ELR (cell line): ENCODE measurements at regions not wholly inside any gene's neighbourhood (a gene's known extent, or its start where the extent isn't known, plus 50 kb on each side); places are given as distances from the start of the nearest gene placed in this dataset.

Experiments used
- DNase-seq: peaks from one replicate; pipeline ENCODE4 v3.0.0-alpha.2; 2015; ENCODE audit warnings: low read depth

DNA sequence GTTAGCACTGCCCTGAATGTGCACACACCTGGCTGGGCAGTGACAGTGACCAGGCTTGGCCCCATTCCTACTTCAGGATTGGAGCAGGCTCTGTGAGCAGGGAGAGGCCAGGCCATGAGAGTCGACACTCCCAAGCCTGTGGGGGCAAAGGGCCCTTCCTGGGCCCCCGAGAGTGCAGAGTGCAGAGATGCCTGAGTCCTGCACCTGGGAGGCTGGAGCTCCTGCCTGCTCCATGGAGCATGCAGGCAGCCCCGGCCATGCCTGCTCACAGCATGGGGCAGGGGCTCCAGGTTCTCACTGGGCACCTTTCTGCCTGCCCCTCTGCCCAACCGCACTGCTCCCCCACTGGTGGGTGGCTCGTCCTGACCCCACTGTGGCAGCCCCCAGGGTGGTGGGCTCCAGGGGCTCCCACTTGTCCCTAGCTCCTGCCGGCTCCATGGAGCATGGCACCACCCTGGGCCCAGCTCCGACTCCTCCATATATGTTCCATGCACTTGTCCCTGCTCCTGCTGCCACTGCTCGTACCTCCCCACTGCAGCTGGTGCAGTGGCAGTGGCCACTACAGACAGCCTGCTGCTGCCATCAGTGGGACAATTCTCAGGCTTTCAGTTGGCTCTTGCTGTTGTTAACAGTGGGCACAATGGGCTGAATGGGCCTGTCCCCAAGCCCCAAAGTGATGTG, 282.0 kb downstream of the RPRM start:
- DNase-seq: no peak

DNA sequence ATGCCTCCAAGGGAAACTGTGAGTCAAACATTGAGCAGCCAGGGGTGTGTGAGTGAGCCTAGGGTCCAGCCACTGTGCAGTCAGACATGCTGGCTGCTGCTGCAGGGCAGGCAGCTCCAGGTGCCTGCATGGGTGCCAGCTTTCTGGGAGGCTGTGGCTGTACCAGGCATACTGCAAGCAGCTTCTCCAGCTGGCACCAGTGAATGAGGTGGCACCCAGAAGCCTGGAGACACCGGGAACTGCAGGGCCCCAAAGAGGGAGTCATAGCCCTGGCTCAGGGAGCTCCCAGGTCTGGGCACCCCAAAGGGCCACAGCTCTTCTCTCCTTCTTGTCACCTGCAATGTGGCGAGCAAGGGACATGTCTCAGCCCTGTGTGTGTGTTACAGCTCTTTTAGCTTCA, 283.2 kb downstream of the RPRM start:
- no peak for DNase-seq

DNA sequence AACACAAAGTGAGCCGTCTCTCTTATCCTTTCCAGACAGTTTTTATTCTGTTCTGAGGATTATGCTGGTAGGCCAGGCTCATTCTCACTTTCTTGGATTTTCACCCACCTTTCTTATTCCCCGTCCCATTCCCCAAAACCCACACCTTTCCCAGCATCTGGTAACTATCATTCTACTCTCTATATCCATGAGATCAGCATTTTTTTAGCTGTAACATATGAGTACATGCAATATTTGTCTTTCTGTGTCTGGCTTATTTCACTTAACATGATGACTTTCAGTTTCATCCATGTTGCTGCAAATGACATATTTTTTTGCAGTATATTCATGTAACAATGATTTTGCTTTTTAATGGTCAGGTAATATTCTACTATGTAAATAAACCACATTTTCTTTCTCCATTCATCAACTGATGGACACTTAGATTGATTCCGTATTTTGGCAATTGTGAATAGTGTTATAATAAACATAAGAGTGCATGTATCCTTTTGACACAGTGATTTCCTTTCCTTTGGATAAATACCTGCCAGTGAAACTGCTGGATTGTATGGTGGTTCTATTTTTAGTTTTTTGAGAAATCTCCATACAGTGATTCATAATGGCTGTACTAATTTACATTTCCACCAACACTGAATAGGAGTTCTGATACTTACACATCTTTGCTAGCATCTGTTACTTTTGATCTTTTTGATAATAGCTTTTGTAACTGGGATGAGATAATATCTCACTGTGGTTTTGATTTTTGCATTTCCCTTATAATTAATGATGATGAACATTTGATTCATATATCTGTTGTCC, 289.3 kb downstream of the RPRM start:
- no peak for DNase-seq

DNA sequence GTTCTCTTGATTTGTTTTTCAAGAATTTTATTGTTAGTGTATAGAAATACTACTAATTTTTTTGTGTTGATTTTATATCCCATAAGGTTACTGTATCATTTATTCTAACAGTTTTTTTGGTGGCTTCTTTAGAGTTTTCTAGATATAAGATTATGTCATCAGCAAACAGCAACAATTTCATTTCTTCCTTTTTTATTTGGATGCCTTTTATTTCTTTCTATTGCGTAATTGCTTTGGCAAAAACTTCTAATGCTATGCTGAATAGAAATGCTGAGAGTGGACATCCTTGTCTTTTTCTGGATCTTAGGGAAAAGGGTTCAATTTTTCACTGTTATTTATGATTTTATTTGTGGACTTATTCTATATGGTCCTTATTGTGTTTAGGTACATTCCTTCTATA, 298.8 kb downstream of the RPRM start:
- DNase-seq: no peak

DNA sequence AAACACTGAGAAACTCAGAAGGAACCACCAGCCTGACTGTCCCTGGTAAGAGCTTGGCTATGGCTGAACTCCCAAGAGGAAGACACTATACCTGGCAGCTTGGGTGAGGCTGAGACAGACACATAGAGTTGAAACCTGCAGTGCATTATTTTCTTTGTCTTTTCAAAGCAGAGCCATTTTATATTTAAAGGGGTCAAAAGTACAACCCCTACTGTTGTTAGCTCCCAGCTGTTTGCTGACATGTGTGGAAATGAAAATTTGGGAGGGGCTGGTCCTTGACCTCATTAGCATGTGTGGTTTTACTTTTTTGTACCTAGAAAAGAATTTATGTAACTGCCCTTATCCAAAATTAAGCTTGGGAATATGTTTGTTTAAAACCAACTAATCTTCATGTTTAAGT, 309.0 kb downstream of the RPRM start:
- DNase-seq: no peak

DNA sequence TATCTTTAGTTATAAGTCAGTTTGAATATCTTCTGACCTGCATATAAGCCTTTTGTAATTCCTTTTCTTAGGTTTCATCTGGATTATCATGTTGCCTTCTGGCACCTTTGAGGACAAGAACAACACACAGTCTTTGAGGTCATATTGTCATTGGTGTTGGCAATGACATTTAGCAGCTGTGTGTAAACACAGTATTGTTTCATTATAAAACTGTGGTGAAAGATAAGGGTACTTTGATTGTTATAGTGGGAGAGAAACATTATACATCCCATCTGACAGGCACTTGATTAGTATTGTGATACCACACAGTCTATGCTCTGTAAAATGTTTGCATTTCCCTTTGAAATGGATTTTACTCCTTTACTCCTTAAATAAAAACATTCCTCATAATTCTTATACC, 313.5 kb downstream of the RPRM start:
- DNase-seq: no peak

DNA sequence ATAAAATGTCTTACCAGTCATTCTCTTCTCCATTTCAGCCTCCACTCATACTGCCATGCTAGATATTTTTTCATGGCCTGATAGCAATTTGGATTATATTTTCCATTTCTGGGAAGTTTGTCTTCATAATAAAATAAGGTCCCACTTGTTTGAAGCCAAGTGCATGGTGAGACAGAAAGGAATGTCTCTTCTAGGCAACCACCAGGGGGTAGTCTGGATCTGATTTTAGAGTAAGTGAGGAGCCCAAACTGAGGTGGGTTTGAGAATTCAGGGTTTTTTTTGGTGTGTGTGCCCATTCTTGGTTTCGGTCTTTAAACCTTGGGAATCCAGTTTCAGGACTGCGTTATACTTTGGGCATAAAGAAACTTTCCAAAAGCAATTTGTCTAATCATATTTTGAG, 315.5 kb downstream of the RPRM start:
- peak; percentile 10 for DNase-seq

DNA sequence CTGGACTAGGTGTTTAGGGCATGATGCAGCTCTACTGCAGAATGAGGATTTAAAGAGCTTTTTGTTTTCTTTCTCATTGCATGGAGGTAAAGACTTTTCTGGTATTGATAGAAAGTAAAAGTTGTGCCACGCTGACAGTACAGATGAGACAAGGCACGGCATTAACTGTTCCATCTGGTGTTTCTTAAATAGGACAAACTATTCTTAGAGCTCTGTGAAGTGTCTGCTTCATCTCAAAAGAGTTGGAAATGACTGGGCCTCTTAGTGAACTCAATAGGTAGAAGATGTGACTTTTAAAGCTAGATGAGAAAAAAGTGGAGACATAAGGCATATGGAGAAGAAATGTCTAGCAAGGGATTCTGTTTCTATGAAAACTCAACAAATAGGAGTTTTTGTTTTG, 321.8 kb downstream of the RPRM start:
- DNase-seq: no peak

DNA sequence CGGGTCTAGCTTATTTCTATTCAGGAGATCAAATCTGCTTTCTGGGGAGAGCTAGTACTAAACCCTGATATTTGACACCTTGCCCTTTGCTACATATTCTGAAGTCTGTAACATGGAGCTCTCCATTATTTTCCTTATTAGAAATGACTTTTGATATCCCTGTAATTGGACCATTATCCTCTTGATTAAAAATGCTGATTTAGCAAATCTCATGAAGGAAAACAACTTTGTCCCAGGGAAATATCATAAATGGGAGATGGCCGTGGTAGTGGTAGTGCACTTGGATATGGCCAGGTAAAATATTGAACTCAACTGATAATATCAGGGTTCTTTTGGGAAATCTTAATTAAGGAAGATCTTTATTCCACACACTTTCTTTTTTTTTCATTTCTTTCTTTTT, 326.5 kb downstream of the RPRM start:
- no peak for DNase-seq

DNA sequence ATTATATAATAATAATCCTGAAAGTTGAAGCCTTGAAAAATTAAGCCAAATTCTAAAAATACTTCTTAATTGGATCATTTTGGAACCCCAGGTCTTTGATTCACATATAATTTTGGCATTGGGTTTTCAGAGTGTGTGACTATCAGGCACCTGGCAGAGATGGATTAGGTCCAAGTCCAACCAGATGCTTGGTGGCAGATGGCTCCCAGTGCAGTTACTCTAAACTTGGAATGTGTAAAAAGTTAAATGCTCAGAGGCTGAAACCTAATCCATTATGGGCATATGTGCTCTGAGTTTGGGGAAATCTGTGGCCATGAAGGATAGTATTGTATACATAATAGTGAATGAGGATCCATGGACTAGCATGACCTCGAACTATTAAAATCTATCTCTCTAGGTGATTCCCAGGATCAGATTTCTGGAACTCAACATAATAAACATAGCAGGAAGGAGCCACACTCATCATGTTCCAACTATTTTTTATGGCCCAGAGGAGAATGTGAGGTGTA, 333.0 kb downstream of the RPRM start:
- DNase-seq: no peak

DNA sequence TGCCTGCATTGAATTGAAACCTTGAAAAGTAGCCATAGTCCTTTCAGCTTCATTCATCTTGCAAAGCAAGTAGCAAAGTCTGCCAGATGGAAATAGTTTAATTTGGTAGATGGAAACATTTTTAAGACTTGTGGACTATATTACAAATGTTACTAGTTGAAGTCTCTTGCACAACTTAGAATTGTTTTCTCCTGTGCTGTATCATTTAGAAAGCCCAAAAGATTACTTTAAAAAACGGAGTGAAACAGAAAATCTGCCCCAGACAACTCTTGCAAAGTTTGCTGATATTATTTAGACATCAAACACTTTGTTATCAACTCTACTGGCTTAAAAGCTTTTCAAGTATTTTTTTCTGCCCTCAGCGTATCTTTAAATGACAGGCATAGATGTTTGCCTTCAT, 335.0 kb downstream of the RPRM start:
- DNase-seq: no peak

DNA sequence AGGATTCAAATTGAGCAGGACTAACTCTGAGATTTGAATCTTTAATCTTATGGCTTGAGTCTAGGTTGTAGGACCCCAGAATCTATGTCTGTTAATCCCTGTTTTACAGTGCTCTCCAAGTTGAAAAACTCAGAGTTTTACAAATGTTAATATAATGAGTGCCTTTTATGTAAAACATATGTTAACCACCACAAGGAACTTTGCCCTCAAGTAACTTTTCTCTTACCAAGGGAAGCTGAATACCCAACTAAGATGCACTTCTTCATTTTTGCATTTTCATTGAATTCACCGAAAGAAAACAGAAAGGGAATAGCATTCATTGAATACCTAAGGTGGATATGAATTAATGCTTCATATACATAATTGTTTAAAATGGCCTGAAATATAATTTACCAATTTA, 338.1 kb downstream of the RPRM start:
- DNase-seq: no peak

DNA sequence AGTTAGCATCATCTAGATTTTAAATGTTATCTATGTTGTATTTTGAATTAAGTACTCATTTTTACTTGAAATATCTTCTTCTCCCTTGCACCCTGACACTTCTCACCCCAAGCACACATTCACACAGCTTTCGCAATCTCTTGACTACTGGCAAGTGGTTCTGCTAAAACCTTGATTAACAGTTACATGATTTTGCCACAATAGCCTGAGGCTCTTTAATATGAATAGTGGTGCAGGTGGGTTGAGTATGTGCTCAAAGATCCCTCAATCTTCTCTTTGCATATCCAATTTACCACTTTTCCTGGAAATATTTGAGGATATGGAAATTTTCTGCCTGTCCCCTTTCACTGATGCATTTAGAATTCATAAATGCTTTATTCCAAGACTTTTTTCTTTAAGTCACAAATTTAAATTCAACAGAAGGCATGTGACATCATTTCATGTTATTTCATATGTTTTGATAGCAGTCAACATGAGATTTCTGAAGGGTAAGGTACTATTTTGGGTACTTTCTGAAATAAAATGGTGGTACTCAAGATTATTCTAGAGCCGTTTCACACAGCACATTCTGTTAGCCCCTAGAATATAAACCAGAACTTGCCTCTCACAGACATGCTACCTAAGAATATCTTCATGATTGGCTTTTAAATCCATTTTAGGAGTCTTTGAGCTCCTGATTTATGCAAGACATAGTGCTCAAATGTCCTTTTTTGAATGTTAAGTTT, 339.7 kb downstream of the RPRM start:
- no peak for DNase-seq

DNA sequence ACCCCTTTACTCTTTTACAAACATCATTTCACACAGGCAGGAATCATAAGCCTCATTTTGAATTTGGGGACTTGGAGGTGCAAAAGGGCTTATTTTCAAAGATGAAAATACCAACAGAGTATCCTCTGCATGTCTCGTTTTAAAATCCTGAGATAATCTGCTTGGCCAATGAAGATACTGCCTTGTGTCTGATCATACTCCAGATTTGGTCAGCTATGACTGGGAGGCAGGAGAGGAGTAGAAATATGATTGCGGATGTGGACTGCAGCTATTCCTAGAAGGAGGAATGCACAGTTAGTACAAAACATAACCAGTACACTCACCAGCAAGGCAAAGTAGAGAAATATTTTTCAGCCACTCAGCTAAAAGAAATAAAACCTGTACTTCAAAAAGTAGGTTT, 342.3 kb downstream of the RPRM start:
- no peak for DNase-seq

DNA sequence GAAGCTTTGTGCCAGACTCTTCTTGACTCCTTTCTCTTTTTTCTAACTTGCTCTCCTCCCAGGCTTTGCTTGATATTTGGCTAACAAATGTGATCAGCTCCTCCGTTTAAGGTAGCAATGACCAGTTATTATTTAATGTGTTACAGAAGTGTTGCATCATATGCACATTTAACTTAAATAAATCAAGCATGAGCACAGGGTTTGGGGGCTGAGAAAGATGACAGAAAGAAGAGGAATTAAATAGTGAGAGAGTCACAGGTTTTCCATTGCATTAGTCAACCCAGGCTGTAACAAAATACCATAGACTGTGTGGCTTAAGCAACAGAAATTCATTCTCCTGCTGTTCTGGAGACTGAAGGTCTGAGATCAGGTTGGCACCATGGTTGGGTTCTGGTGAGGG, 343.8 kb downstream of the RPRM start:
- DNase-seq: no peak

DNA sequence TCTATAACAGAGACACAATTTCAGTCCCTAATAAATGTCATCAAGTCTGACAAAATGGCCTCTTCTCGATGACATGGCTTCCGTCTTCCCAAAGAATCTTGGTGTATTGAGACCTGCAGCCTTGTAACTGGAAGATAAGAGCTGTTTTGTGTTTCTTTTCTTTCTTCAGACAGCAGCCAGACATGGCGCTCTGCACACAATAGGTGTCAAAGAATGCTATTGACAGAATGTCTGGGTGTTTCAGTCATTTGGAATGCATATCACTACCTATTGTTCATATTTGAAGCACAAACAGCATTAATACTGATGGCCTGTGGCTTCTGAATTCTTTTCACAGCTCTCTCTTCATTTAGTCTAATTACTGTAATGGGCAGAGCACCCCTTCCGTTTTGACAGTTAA, 344.8 kb downstream of the RPRM start:
- no peak for DNase-seq

DNA sequence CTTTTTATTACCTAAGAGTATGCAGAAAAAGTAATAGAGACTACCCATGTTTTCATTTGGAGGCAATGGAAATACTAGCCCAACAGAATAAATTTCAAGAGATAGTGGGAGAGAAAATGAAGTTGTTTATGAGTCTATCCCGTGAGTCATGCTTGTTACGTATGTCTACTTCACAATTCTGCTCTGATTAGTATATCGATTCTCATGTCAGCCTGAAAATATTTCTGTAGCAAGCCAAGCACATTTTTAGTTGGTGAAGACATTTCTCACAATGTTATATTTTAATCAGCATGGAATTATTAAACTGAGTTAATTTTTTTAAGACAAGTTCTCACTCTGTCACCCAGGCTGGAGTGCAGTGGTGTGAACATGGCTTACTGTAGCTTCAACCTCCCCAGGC, 346.1 kb downstream of the RPRM start:
- no peak for DNase-seq

DNA sequence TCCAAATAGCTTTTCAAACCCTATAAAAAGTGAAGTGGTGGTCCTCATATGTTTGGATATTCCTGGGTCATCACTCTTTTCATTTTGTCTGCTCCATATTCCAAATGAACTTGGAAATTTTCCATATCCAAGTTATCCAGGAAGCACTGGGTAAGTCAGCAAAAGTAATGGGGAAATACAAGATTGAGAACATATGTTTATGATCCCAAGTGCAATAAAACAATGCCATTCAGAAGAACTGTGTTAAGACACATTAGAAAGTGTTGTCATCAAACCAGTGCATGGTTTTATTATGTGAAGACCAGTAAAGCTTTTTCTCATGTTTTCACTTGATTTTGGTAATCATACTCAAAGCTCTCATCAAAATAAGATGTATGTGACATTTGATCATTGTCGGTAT, 363.4 kb downstream of the RPRM start:
- DNase-seq: no peak

DNA sequence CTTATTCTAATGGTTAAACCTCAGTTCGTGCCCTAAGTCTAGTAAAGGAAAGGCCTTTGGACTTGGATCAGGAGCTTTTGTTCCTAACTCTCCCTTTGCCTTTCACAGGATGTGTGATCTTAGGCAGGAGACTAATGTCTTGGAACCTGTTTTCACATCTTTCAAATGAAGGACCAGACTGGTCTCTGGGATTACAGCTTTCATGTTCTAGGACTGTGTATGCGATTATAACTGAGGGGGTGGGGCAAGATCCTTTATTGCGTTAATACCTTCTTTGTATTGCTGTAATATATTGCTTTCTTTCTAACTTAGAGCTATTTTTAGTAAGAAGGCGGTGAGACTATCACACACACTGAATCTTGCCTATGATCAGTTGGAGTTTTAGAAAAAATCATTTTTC, 368.1 kb downstream of the RPRM start:
- DNase-seq: no peak

DNA sequence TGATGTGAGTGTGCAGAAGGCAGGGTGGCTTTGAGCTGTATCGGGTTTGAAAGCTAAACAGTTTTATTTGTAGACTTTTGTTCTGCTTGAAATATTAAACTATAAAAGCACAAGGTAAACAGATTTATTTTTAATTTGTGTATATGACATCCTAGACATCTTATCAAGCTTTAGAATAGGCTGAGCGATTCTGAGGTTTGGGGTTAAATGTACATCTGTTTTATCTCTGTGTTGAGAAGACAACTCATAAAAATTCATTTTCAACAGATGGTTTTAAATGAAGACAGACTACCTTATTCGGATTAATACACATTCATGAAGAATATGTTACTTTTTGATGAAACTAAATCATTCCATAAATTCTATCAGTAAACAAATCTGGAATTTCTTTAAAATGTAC, 368.8 kb downstream of the RPRM start:
- no peak for DNase-seq

DNA sequence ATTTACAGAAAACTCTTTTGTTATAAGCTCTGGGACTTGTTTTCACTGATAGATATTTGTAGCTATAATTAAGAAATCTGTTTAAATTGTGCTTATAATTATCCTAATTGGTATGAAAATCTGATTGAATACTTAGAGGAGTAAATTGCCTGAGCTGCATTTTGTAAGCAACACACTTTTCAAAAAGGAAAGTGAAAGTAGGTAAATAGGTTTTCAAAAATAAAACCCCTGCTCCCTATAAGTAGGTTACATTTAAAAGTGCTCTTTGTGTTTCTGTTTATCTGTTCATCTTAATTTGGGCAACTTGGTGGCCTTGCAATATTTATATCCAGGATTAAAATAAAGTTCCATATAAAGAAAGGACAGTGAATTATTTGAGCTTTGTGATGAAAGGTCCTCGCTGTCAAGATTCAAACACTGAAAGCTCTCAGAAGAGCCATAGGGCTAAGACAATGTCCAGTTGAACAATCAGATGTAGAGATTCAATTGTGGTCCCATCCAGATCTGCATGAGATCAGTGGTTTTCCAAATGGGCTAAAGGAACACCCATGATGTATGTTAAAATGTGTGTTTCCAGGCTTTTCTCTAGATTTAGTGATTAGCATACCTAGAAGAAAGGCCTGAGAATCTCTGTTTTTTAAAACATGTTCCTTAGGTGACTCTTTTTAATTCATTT, 371.6 kb downstream of the RPRM start:
- no peak for DNase-seq

DNA sequence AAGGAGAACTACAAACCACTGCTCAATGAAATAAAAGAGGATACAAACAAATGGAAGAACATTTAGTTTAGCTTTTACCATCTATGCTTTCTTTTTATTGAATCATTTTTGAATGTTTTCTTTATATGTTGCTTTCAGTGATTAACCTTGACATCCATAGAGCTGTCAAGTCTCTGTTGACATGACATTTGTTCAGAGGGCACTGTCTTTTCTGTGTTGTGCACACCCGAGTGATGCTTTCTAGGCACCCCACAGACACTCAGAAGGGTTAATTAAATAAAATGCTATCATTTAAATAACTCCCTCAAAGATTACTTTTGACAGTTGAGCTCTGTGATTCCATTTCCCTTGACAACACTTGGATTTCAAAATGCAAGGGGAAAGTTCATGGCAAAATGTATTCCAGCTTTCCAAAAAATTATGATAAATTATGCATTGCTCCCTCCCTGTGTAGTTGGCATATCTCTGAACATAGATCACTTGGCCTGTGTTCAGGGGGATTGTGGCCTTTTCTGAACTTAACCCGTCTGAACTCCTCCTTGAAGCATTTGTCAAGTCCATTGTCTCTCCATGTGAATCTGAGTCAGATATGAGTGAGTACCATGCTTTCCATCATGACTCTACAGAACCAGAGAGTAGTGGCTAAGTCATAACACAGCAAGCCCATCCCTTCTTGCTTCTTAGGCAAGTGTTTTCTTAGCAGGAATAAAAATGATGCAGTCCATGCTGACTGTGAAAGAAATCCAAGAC, 372.6 kb downstream of the RPRM start:
- peak; percentile 3 for DNase-seq
